ENCODE measurements at regions not wholly inside any gene's neighbourhood (a gene's known extent, or its start where the extent isn't known, plus 50 kb on each side); places are given as distances from the start of the nearest gene placed in this dataset.

GRCh38 chr2:12847694-12848575 lies 131.2 kb downstream of the TRIB2 start:
- H3K36me3 ChIP-seq (ENCODE audit: control insufficient read depth, insufficient read depth, low read length), result no peaks in the 10 kb centered on the region
- intact Hi-C loops (cut with micrococcal nuclease; ENCODE audit: unreplicated experiment), result no loop called here
- TF ChIP-seq TCF7L2 (IDR thresholded peaks at IDR 0.05; ENCODE audit: low read depth, low read length) (no peak), REST (IDR thresholded peaks at IDR 0.05; ENCODE audit: insufficient read depth in 1 of 2, low read depth in 2 of 2, low read length in 1 of 2) (no peak), POLR2AphosphoS5 (IDR thresholded peaks at IDR 0.05; ENCODE audit: low read depth, low read length) (no peak), CTCF (IDR thresholded peaks at IDR 0.05) (no peak), SIN3A (IDR thresholded peaks at IDR 0.05; ENCODE audit: borderline replicate concordance, insufficient read depth, low read depth, low read length) (no peak)
- H3K27ac ChIP-seq (ENCODE audit: low read length), result no peak overlapping the region
- ATAC-seq, result no peak
- in situ Hi-C loops (cut with HindIII; ENCODE audit: low pct_unique_long_range_greater_than_20kb, low sequenced_read_pairs), result no loop called here
- ChIA-PET CTCF (no interaction called here), POLR2A (no interaction called here)
- no peak for DNase-seq (ENCODE audit: low read depth, low spot score)
- no TSS peak for BruUV-seq (replicated peaks)
- no peak overlapping the region for H3K4me3 ChIP-seq (ENCODE audit: low read depth in 2 of 2, low read length in 2 of 2)
- H3K27me3 ChIP-seq (ENCODE audit: control insufficient read depth, insufficient read depth, low read length), result no peaks in the 10 kb centered on the region; the same call in none of the 2 replicates
- no peaks in the 10 kb centered on the region for H3K4me1 ChIP-seq (ENCODE audit: control insufficient read depth, insufficient read depth, low read length)
- no peaks in the 10 kb centered on the region for H3K9me3 ChIP-seq (ENCODE audit: control insufficient read depth, insufficient read depth, low read depth, low read length)

- in situ Hi-C loops (cut with HindIII; ENCODE audit: low pct_unique_long_range_greater_than_20kb, low sequenced_read_pairs) (no loop called here), intact Hi-C loops (cut with micrococcal nuclease; ENCODE audit: unreplicated experiment) (no loop called here)
- ATAC-seq (no peak), DNase-seq (ENCODE audit: low read depth, low spot score) (no peak)
- Histone ChIP-seq H3K4me1 (ENCODE audit: control insufficient read depth, insufficient read depth, low read length) (no peaks in the 10 kb centered on the region), H3K36me3 (ENCODE audit: control insufficient read depth, insufficient read depth, low read length) (no peaks in the 10 kb centered on the region), H3K9me3 (ENCODE audit: control insufficient read depth, insufficient read depth, low read depth, low read length) (no peaks in the 10 kb centered on the region), H3K27me3 (ENCODE audit: control insufficient read depth, insufficient read depth, low read length) (no peaks in the 10 kb centered on the region), H3K27ac (ENCODE audit: low read length) (no peak overlapping the region), H3K4me3 (ENCODE audit: low read depth in 2 of 2, low read length in 2 of 2) (no peak overlapping the region)
- no TSS peak for BruUV-seq (replicated peaks)
- no peak for TF ChIP-seq POLR2AphosphoS5 (IDR thresholded peaks at IDR 0.05; ENCODE audit: low read depth, low read length)
- no peak for TF ChIP-seq TCF7L2 (IDR thresholded peaks at IDR 0.05; ENCODE audit: low read depth, low read length)
- POLR2A ChIA-PET, result no interaction called here
- CTCF ChIA-PET, result no interaction called here
These were observed 135.4 kb downstream of the TRIB2 start for GRCh38 chr2:12852135-12852534.

GRCh38 chr2:12854001-12854530 lies 137.3 kb downstream of the TRIB2 start:
- ChIA-PET POLR2A (no interaction called here), CTCF (no interaction called here)
- H3K36me3 ChIP-seq (ENCODE audit: control insufficient read depth, insufficient read depth, low read length), result no peaks in the 10 kb centered on the region
- no peaks in the 10 kb centered on the region for H3K27me3 ChIP-seq (ENCODE audit: control insufficient read depth, insufficient read depth, low read length)
- H3K9me3 ChIP-seq (ENCODE audit: control insufficient read depth, insufficient read depth, low read depth, low read length), result no peaks in the 10 kb centered on the region
- TF ChIP-seq SIN3A (IDR thresholded peaks at IDR 0.05; ENCODE audit: borderline replicate concordance, insufficient read depth, low read depth, low read length), result no peak
- TF ChIP-seq REST (IDR thresholded peaks at IDR 0.05; ENCODE audit: insufficient read depth in 1 of 2, low read depth in 2 of 2, low read length in 1 of 2), result no peak
- no peak for TF ChIP-seq TCF7L2 (IDR thresholded peaks at IDR 0.05; ENCODE audit: low read depth, low read length)
- TF ChIP-seq POLR2AphosphoS5 (IDR thresholded peaks at IDR 0.05; ENCODE audit: low read depth, low read length), result no peak
- TF ChIP-seq CTCF (IDR thresholded peaks at IDR 0.05), result no peak
- H3K4me1 ChIP-seq (ENCODE audit: control insufficient read depth, insufficient read depth, low read length), result no peaks in the 10 kb centered on the region
- no peak for ATAC-seq
- in situ Hi-C loops (cut with HindIII; ENCODE audit: low pct_unique_long_range_greater_than_20kb, low sequenced_read_pairs) (no loop called here), intact Hi-C loops (cut with micrococcal nuclease; ENCODE audit: unreplicated experiment) (no loop called here)
- no peak overlapping the region for H3K27ac ChIP-seq (ENCODE audit: low read length)
- H3K4me3 ChIP-seq (ENCODE audit: low read depth in 2 of 2, low read length in 2 of 2), result no peak overlapping the region
- no peak for DNase-seq (ENCODE audit: low read depth, low spot score)
- BruUV-seq (replicated peaks), result no TSS peak

Measured in Panc1 (cell line).